ENCODE measurements at regions not wholly inside any gene's neighbourhood (a gene's known extent, or its start where the extent isn't known, plus 50 kb on each side); places are given as distances from the start of the nearest gene placed in this dataset.

DNA sequence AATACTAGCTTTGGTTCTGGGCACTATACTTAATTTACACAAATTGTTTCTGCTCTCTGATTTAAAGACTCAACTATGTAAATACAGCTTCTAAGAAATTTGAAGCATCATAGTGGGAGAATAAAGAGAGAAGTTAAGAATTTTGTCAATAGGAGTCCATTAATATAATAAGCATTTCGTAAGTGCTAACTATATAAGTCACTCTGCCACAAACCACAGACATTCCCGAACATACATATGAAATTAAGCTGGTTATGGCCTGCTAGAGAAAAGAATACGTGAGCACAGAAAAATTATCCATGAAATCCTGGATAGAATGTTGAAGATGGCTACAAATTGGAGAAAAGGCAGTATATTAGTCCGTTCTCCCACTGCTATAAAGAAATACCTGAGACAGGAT is 526.2 kb downstream of the MRPL39 start:
- TF ChIP-seq TAF1 (IDR thresholded peaks at IDR 0.05; ENCODE audit: low read depth) (no peak), EZH2 (IDR thresholded peaks at IDR 0.05; ENCODE audit: borderline replicate concordance, insufficient read depth, low read length, poor library complexity, severe bottlenecking) (no peak)

Data from neural cell (in vitro differentiated cells).